GM18526 (cell line): ENCODE measurements at regions not wholly inside any gene's neighbourhood (a gene's known extent, or its start where the extent isn't known, plus 50 kb on each side); places are given as distances from the start of the nearest gene placed in this dataset.

Source experiments
- POLR2A ChIP-seq: IDR thresholded peaks from 3 replicates; pipeline ENCODE4 v1.6.1; 2011; ENCODE audit not compliant: insufficient read length; ENCODE audit errors: extremely low read depth

DNA sequence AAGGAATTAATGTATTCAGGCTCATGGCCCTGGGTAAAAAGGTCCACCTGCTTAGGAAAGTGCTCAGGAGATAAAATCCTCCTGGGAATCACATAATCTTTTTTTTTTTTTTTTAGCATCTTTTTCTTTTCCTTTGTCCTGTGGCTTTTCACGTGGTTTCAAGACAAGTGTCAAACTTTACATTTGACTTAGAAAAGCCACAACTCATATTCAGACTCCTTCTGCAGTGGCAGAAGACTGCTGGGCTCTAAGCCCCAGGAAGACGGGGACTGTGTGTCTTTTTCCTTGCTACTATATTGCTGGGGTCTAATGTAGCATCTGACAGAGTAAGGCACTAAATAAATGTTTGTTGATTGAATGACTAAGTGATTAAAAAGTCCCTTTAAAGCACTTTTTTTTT lies 127.5 kb upstream of the ANKRD1 start:
- TF ChIP-seq POLR2A: no peak

- no peak for TF ChIP-seq POLR2A
Observed at GRCh38 chr10:91049296-91049987, 128.6 kb upstream of the ANKRD1 start.

DNA sequence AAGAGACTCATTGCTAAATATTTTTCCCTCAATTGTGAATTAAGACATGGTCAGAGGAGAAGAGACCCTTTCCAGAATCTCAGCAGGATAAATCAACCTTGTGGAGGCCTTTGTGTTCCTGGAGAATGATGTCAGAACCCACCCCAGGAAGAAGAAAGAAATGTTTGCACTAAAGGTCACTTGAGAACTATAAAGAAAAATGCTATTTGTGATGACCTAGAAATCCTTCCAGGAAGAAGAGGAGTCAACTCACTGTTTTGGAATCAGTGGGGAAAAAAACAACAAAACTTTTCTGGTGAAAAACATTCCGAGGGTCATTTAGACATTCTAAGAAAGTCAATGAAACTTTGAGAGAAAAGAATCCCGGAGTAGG lies 129.1 kb upstream of the ANKRD1 start:
- no peak for TF ChIP-seq POLR2A

GRCh38 chr10:91050371-91051034 lies 129.6 kb upstream of the ANKRD1 start:
- TF ChIP-seq POLR2A: no peak

DNA sequence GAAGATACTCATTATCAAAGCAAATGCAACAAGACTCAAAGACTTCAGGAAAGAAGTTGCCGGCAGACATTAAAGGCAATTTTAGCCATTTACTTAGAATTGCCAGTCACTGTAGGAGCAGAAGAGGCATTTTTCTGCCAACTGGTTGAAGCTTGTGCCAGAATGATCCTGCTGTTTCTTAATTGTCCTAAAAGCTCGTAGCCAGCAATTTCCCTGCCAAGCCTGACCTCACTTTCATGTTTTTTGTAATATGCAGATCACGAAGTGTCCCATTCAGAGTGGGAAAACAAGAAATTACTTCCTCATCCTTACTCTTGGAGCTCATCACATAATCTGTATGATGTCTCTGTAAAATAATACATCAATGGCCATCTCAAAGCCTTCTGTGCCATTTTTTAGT lies 130.9 kb upstream of the ANKRD1 start:
- TF ChIP-seq POLR2A: no peak

DNA sequence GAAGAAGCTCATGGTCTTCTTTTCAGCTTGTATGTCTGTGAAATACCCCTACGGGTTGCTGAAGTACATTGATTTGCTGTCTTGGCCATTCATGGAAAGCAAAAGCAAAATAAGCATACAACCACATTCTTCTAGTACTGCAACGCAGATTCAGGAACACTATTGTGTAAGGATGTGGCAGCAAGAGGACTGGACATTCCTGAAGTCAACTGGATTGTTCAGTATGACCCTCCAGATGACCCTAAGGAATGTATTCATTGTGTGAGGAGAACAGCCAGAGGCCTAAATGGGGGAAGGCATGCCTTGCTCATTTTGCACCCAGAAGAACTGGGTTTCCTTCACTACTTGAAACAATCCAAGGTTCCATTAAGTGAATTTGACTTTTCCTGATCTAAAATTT lies 133.4 kb upstream of the ANKRD1 start:
- no peak for TF ChIP-seq POLR2A

DNA sequence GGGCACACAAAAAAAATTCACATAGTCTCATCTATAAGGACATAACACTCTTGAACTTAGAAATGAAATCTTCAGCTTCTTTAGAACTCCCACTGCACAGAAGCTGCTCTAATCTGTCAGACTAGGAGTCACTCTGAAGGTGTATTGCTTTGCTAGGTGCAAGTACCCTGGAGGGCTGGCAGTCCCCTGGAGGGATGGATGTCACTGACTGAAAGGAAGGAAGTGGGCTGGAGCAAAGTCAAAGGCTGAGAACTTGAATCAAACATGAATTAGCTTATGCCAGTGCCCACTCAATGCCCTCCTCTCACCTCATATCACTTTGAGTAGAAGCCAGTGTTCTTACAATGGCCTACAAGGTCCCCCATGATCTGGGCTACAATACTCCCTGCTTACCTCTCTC lies 140.3 kb upstream of the ANKRD1 start:
- TF ChIP-seq POLR2A: no peak

DNA sequence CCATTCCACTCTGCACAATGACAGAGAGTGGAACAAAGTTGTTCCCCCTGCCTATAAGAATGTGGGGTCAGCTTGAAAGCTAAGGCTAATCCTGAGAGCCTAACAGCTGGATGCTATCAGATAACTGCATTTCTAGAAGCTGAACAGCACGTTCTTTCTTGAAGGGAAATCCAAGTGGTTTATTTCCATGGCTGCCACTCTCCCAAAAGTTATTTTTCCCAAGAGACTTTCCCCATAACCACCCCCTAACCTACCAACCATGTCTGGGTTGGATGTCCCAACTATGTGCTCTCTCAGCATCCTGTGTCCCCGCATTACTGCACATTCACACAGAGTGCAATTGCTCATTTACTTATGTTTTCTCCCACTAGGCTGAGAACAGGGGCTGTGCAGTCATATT lies 140.7 kb upstream of the ANKRD1 start:
- TF ChIP-seq POLR2A: no peak

DNA sequence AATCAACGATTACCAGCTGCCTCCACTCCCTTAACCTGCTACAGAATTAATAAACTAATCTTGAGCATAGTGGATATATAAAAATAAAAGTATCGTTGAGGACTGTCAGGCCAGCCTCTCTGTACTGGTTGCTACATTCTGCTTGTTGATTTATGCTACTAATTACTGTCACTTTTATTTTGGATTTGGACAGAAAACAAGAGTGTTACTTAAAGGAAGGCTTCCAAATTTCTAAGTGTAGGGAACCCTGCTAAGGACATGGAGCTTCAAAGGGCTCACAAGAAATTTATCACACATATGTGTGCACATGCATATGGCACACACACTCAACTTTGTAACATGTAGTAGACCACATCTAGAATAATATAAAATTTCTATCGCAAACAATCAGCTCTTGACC lies 141.2 kb upstream of the ANKRD1 start:
- no peak for TF ChIP-seq POLR2A

GRCh38 chr10:91071786-91072185 lies 148.7 kb upstream of the PCGF5 start:
- TF ChIP-seq POLR2A: no peak

GRCh38 chr10:91073286-91073979 lies 147.0 kb upstream of the PCGF5 start:
- no peak for TF ChIP-seq POLR2A

DNA sequence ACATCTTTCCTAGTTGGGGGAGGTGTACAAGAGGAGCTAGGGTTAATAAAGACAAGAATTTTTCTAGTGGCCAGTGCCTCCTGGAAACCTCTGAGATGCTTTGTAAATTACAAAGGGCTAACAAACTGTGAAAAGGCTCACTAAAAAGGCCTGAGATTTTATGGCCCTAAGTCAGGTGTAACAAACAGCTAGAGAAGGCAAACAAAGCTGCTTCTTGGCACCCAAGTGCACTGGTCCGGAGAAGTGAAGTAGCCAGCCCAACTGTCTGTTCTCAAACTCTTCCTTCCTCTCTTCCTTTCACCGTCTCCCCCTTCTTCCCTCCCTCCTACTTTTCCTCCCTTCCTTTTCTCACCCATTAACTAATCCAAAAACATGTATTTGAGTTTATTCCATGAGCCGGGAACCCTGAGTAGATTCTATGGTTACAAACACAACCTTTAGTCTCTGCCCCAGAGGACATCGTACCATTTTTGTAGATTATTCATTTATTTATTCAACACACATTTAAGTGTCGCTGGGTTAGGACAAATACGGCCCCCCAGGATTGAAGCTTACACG lies 143.4 kb upstream of the PCGF5 start:
- no peak for TF ChIP-seq POLR2A

- TF ChIP-seq POLR2A: no peak
Observed at GRCh38 chr10:91077549-91078071, 142.9 kb upstream of the PCGF5 start.

DNA sequence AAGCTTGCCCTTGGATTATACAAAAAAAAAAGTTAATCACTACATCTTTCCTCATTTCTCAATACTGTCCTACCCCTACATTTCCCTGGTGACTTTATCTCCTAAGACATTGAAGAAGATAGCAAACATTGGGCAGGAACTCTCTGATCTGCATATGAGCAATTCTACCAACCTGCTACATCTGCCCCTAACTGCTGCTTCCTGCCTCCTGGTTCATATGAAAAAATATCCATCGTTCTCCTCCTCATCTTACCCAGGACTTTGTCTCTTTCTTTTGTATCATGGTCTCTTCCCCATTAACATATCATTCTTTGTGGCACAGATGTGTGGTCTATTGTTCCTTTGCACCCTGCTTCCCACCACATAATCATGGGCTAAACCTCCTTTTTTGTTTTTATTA lies 139.7 kb upstream of the PCGF5 start:
- TF ChIP-seq POLR2A: no peak

GRCh38 chr10:91082447-91082846 lies 138.0 kb upstream of the PCGF5 start:
- no peak for TF ChIP-seq POLR2A
